ENCODE measurements at regions not wholly inside any gene's neighbourhood (a gene's known extent, or its start where the extent isn't known, plus 50 kb on each side); places are given as distances from the start of the nearest gene placed in this dataset.

DNA sequence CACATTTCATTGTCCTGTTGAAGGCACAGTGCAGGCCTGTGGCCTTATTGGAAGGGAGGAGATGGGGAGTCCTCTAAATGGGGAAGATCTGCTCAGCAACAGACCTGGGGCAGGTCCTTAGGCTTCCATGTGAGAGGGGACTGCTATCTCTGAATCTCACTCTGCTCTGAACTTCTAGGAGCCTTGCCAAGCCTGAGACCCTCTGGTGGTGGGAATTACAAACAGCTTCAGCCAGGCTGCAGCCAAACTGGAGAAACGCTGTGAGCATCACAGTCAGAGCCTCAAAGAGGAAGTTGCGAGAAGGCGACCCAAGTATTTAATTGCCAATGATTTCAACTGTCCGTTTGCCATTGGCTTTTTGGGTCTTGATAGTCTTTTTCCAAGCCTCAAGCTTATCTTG, 66.8 kb upstream of the MC2R start:
- TF ChIP-seq ELF1 (IDR thresholded peaks at IDR 0.05) = no peak
- TF ChIP-seq, protein P1, sequence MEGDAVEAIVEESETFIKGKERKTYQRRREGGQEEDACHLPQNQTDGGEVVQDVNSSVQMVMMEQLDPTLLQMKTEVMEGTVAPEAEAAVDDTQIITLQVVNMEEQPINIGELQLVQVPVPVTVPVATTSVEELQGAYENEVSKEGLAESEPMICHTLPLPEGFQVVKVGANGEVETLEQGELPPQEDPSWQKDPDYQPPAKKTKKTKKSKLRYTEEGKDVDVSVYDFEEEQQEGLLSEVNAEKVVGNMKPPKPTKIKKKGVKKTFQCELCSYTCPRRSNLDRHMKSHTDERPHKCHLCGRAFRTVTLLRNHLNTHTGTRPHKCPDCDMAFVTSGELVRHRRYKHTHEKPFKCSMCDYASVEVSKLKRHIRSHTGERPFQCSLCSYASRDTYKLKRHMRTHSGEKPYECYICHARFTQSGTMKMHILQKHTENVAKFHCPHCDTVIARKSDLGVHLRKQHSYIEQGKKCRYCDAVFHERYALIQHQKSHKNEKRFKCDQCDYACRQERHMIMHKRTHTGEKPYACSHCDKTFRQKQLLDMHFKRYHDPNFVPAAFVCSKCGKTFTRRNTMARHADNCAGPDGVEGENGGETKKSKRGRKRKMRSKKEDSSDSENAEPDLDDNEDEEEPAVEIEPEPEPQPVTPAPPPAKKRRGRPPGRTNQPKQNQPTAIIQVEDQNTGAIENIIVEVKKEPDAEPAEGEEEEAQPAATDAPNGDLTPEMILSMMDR (IDR thresholded peaks at IDR 0.05) = no peak
- no peak for TF ChIP-seq POLR2AphosphoS5 (IDR thresholded peaks at IDR 0.05; ENCODE audit: low read depth, low read length)
- no peak for TF ChIP-seq SMC3 (IDR thresholded peaks at IDR 0.05; ENCODE audit: low read depth, low read length)
- TF ChIP-seq, protein P2, sequence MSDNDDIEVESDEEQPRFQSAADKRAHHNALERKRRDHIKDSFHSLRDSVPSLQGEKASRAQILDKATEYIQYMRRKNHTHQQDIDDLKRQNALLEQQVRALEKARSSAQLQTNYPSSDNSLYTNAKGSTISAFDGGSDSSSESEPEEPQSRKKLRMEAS (IDR thresholded peaks at IDR 0.05; ENCODE audit: low read depth) = no peak
- TF ChIP-seq TCF12 (IDR thresholded peaks at IDR 0.05) = no peak
- TF ChIP-seq, protein P3, sequence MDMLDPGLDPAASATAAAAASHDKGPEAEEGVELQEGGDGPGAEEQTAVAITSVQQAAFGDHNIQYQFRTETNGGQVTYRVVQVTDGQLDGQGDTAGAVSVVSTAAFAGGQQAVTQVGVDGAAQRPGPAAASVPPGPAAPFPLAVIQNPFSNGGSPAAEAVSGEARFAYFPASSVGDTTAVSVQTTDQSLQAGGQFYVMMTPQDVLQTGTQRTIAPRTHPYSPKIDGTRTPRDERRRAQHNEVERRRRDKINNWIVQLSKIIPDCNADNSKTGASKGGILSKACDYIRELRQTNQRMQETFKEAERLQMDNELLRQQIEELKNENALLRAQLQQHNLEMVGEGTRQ (IDR thresholded peaks at IDR 0.05; ENCODE audit: borderline replicate concordance, low read depth, low read length) = no peak
- TF ChIP-seq JUND (IDR thresholded peaks at IDR 0.05) = no peak
- TF ChIP-seq, protein P4, sequence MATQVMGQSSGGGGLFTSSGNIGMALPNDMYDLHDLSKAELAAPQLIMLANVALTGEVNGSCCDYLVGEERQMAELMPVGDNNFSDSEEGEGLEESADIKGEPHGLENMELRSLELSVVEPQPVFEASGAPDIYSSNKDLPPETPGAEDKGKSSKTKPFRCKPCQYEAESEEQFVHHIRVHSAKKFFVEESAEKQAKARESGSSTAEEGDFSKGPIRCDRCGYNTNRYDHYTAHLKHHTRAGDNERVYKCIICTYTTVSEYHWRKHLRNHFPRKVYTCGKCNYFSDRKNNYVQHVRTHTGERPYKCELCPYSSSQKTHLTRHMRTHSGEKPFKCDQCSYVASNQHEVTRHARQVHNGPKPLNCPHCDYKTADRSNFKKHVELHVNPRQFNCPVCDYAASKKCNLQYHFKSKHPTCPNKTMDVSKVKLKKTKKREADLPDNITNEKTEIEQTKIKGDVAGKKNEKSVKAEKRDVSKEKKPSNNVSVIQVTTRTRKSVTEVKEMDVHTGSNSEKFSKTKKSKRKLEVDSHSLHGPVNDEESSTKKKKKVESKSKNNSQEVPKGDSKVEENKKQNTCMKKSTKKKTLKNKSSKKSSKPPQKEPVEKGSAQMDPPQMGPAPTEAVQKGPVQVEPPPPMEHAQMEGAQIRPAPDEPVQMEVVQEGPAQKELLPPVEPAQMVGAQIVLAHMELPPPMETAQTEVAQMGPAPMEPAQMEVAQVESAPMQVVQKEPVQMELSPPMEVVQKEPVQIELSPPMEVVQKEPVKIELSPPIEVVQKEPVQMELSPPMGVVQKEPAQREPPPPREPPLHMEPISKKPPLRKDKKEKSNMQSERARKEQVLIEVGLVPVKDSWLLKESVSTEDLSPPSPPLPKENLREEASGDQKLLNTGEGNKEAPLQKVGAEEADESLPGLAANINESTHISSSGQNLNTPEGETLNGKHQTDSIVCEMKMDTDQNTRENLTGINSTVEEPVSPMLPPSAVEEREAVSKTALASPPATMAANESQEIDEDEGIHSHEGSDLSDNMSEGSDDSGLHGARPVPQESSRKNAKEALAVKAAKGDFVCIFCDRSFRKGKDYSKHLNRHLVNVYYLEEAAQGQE (IDR thresholded peaks at IDR 0.05; ENCODE audit: low read depth, low read length) = no peak
- TF ChIP-seq FOSL2 (IDR thresholded peaks at IDR 0.05; ENCODE audit: borderline replicate concordance, low read depth) = no peak
- TF ChIP-seq NRF1 (IDR thresholded peaks at IDR 0.05; ENCODE audit: low read depth, low read length) = no peak

Measured in SK-N-SH (cell line).